HFFc6 (cell line): ENCODE measurements at regions not wholly inside any gene's neighbourhood (a gene's known extent, or its start where the extent isn't known, plus 50 kb on each side); places are given as distances from the start of the nearest gene placed in this dataset.

Source experiments
- DNase-seq: peaks from one replicate; pipeline ENCODE4 v3.0.0-alpha.2; 2018
- H3K27ac Mint-ChIP-seq: 2 replicates; pipeline ENCODE4 v1.8.0; 2020; ENCODE audit warnings: mild to moderate bottlenecking, mixed read lengths
- H3K27me3 Mint-ChIP-seq: 2 replicates; pipeline ENCODE4 v1.8.0; 2021; ENCODE audit warnings: mild to moderate bottlenecking, moderate library complexity, mixed read lengths; ENCODE audit not compliant: insufficient read depth
- H3K36me3 Mint-ChIP-seq: 2 replicates; pipeline ENCODE4 v1.8.0; 2021; ENCODE audit warnings: low read depth, mixed read lengths
- H3K4me1 Mint-ChIP-seq: 2 replicates; pipeline ENCODE4 v1.8.0; 2020; ENCODE audit warnings: low read depth, mixed read lengths
- H3K4me3 Mint-ChIP-seq: 2 replicates; pipeline ENCODE4 v1.8.0; 2020; ENCODE audit warnings: mild to moderate bottlenecking, moderate library complexity, mixed read lengths
- H3K9me3 Mint-ChIP-seq: 2 replicates; pipeline ENCODE4 v1.8.0; 2020; ENCODE audit warnings: mild to moderate bottlenecking, mixed read lengths
- TF ChIP-seq, protein P1 (sequence below): fragments of 200-600 bp; sonication (generic); IDR thresholded peaks from 2 replicates; pipeline ENCODE4 v1.5.0; 2021; ENCODE audit warnings: antibody characterized with exemption, mild to moderate bottlenecking

DNA sequence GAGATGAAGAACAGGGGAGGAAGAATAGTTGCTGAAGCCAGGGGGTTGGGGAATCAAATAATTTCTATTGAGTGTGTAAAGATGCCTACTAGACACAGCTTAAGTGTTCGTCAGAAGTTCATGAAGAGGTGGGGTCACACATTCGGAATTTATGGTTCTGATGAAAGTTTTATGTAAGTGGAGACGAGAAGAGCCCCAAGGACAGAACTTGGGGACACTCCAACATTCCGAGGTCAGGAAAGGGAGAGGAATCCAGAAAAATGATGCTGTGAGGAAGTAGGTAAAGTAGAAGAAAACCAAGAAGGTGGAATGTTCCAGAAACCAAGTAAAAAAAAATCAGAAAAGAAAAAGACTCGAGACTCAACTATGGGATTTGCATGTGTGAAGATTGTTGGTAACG, 272.5 kb downstream of the SIPA1L2 start:
- Mint-ChIP-seq H3K36me3 (no peaks in the 10 kb centered on the region), H3K27ac (no peak overlapping the region), H3K27me3 (no peaks in the 10 kb centered on the region), H3K4me1 (no peaks in the 10 kb centered on the region), H3K9me3 (peaks cover 21% of the 10 kb centered on the region), H3K4me3 (no peak overlapping the region)
- no peak for DNase-seq
- TF ChIP-seq, protein P1, sequence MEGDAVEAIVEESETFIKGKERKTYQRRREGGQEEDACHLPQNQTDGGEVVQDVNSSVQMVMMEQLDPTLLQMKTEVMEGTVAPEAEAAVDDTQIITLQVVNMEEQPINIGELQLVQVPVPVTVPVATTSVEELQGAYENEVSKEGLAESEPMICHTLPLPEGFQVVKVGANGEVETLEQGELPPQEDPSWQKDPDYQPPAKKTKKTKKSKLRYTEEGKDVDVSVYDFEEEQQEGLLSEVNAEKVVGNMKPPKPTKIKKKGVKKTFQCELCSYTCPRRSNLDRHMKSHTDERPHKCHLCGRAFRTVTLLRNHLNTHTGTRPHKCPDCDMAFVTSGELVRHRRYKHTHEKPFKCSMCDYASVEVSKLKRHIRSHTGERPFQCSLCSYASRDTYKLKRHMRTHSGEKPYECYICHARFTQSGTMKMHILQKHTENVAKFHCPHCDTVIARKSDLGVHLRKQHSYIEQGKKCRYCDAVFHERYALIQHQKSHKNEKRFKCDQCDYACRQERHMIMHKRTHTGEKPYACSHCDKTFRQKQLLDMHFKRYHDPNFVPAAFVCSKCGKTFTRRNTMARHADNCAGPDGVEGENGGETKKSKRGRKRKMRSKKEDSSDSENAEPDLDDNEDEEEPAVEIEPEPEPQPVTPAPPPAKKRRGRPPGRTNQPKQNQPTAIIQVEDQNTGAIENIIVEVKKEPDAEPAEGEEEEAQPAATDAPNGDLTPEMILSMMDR, result no peak

DNA sequence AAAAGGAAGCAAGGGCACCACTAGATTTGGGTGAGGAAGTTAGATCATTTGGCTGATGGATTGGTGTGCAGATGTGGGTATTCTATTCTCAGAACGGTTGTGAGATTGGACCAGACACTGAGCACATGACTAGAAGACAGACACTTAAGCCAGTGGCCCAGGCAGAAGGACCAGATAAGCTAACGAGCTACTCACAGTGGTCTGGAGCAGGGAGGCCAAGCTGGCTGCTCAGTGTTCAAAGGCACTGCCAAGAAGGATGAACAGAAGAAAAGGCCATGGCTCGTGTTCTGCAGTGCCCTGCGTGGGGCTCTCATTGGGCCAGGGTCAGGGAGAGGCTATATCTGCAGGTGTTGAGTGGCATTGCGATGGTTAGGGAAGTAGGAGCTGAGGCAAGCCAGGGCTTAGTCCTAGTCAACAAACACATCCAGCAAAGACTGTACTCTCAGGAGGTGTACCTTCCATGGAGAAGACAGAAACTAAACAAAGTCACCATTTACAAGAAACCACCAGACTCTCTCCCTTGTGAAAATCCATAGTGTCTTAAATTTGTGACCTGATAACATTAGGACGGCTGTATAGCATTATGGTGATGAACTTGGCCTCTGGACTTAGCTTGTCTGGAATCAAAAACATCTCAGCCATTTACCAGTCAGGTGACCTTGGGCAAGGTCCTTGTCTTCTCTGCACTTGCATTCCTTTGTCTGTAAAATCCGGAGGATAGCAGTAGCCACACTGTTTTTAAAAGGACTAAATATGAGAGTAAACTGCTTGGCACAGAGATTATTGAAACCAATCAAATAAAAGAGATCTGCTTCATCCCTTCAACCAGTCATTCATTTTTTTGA, 274.5 kb downstream of the SIPA1L2 start:
- no peak for DNase-seq
- Mint-ChIP-seq H3K4me1 (no peaks in the 10 kb centered on the region), H3K27me3 (no peaks in the 10 kb centered on the region), H3K27ac (no peak overlapping the region), H3K9me3 (peaks cover 40% of the 10 kb centered on the region), H3K4me3 (no peak overlapping the region), H3K36me3 (no peaks in the 10 kb centered on the region)
- TF ChIP-seq, protein P1, result no peak

- TF ChIP-seq, protein P1, result no peak
- Mint-ChIP-seq H3K4me3 (no peak overlapping the region), H3K27me3 (no peaks in the 10 kb centered on the region), H3K4me1 (no peaks in the 10 kb centered on the region), H3K27ac (no peak overlapping the region), H3K36me3 (no peaks in the 10 kb centered on the region; the same call in 1 of the 2 replicates), H3K9me3 (peaks cover 48% of the 10 kb centered on the region)
- no peak for DNase-seq
Observed at GRCh38 chr1:232353001-232353400, 276.9 kb downstream of the SIPA1L2 start.

GRCh38 chr1:232352366-232352765, 277.6 kb downstream of the SIPA1L2 start:
- Mint-ChIP-seq H3K27me3 (no peaks in the 10 kb centered on the region), H3K4me1 (no peaks in the 10 kb centered on the region), H3K27ac (no peak overlapping the region), H3K4me3 (no peak overlapping the region), H3K36me3 (no peaks in the 10 kb centered on the region; the same call in 1 of the 2 replicates), H3K9me3 (peaks cover 48% of the 10 kb centered on the region)
- no peak for DNase-seq
- TF ChIP-seq, protein P1, result no peak

- TF ChIP-seq, protein P1, result no peak
- Mint-ChIP-seq H3K4me1 (no peaks in the 10 kb centered on the region), H3K36me3 (no peaks in the 10 kb centered on the region; the same call in 1 of the 2 replicates), H3K9me3 (peaks cover 48% of the 10 kb centered on the region), H3K27me3 (no peaks in the 10 kb centered on the region), H3K27ac (no peak overlapping the region), H3K4me3 (no peak overlapping the region)
- no peak for DNase-seq
Observed at GRCh38 chr1:232351335-232351734, 278.6 kb downstream of the SIPA1L2 start.
